Fibroblast of villous mesenchyme (primary cell): ENCODE measurements at regions not wholly inside any gene's neighbourhood (a gene's known extent, or its start where the extent isn't known, plus 50 kb on each side); places are given as distances from the start of the nearest gene placed in this dataset.
A peak's percentile ranks its signal among the peaks of the same experiment; 100 is the strongest.

Experiments
- DNase-seq: peaks from one replicate; pipeline ENCODE4 v3.0.0-alpha.2; 2010; ENCODE audit warnings: low read depth
- H3K4me3 ChIP-seq: 2 replicates; pipeline ENCODE4 v1.5.1; 2011; ENCODE audit warnings: low read depth, mild to moderate bottlenecking, low read length
- TF ChIP-seq, protein P1 (sequence below): IDR thresholded peaks from 2 replicates; pipeline ENCODE4 v1.5.1; 2012; ENCODE audit warnings: low read depth, mild to moderate bottlenecking, low read length; ENCODE audit not compliant: insufficient read depth

DNA sequence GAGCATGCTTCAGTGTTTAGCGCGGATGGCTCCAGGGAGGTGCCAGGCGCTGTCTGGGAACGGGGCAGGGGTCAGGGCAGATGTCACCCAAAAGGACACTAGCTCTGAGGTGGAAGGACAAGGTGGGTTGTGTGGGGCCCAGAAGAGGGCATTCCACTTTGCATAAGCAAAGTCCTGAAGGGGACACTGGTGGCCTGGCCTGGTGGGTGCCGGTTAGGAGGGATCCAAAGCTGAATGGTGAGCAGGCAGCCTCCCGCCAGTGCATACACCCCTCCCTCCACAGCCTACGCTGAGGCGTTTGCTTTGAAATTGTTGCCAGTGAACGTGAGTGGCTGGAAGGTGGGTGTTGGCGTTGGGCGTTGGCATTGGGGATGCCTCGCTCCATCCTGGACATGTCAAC, 192.1 kb downstream of the BMP7 start:
- no peak for DNase-seq
- TF ChIP-seq, protein P1, sequence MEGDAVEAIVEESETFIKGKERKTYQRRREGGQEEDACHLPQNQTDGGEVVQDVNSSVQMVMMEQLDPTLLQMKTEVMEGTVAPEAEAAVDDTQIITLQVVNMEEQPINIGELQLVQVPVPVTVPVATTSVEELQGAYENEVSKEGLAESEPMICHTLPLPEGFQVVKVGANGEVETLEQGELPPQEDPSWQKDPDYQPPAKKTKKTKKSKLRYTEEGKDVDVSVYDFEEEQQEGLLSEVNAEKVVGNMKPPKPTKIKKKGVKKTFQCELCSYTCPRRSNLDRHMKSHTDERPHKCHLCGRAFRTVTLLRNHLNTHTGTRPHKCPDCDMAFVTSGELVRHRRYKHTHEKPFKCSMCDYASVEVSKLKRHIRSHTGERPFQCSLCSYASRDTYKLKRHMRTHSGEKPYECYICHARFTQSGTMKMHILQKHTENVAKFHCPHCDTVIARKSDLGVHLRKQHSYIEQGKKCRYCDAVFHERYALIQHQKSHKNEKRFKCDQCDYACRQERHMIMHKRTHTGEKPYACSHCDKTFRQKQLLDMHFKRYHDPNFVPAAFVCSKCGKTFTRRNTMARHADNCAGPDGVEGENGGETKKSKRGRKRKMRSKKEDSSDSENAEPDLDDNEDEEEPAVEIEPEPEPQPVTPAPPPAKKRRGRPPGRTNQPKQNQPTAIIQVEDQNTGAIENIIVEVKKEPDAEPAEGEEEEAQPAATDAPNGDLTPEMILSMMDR = no peak
- no peak overlapping the region for H3K4me3 ChIP-seq

DNA sequence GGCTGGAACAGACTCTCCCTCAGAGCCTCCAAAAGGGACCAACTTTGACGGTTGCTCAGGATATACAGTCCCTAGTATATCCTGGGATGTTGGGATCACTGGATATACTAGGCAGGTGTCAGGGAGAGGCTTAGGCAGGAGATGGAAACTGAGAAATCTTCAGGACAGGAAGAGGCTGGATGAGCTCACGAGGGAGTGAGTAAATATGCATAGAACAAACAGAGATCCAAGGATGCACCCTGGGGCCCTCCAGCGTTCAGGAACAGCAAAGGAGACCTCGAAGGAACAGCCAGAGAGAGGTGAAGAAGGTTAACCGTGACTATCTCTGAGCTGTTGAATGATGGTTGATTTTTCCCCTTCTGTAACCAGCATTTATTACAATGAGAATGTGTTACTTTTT, 191.3 kb downstream of the BMP7 start:
- TF ChIP-seq, protein P1 = no peak
- no peak for DNase-seq
- H3K4me3 ChIP-seq = no peak overlapping the region

DNA sequence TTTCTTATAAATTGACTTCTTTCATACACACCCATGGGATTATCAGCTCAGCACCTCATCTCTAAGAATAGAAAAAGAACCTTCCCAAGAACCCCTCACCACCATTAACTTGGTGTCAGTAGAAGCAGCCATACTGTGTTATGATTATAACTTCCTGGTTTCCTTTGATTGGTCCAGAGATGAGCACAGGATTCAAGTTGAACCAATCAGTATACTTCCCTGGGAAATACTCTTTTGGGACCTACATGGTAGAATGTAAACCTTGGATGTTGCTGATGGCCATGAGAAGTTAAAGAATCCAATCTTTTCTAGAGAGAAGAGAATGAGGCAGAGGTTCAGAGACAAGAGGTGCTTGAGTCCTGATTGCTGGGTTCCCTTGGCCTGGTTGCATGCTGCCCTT, 190.8 kb downstream of the BMP7 start:
- no peak overlapping the region for H3K4me3 ChIP-seq
- DNase-seq = no peak
- TF ChIP-seq, protein P1 = no peak

DNA sequence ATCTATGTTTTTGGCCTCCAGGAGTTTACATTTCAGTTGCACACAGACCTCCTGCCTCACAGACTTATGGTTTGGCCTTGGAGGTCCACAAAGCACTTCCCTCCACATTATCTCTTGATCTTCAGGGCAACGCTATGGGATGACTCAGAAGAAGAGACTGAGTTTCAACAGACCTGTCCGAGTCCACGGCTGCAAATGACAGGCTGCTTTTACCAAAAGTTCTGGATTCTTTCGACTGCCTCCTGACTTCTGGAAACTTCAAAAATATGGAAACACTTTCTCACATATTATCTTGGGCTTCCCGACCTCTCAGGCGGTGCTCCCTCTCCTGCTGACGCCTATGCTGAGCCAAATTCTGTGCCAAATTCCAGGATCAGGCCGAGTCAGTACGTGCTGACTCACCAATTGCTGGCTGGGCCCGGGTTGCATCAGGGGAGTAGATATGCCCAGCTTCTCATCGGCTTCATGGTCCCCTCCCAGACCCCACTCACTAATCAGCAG, 190.2 kb downstream of the BMP7 start:
- TF ChIP-seq, protein P1 = no peak
- peak; percentile 88 for DNase-seq
- H3K4me3 ChIP-seq = no peak overlapping the region

DNA sequence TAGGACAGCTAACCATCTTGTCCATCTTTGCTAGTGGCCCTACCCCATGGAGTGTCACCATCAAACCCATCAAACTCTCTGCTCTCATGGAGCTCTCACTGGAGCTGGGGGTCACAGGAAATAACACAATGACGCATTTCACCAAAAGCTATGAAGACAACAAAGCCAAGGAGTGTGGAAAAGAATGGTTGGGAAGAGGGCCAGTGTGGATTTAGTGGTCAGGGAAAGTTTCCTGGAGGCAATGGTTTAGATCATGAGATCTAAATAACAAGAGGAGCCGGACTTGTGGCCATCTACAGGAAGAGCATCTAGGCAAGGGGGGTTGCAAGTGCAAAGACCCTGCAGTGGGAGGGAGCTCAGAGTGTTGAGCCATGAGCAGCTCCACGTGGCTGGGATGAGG, 189.5 kb downstream of the BMP7 start:
- peak; percentile 19 for DNase-seq
- no peak overlapping the region for H3K4me3 ChIP-seq
- TF ChIP-seq, protein P1 = no peak

DNA sequence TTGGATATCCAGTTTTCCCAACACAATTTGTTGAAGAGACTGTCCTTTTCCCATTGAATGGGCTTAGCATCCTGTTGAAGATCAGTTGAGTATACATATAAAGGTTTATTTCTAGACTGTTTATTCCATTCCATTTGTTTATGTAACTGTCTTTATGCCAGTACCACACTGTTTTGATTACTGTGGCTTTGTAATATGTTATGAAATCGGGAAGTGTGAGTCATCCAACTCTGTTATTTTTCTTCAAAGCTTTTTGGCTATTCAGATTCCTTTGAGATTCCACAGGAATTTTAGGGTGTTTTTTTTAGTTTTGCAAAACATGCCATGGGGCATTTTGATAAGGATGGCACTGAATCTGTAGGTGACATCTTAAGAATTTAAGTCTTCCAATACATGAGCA, 188.3 kb downstream of the BMP7 start:
- TF ChIP-seq, protein P1 = no peak
- DNase-seq = no peak
- H3K4me3 ChIP-seq = no peak overlapping the region

DNA sequence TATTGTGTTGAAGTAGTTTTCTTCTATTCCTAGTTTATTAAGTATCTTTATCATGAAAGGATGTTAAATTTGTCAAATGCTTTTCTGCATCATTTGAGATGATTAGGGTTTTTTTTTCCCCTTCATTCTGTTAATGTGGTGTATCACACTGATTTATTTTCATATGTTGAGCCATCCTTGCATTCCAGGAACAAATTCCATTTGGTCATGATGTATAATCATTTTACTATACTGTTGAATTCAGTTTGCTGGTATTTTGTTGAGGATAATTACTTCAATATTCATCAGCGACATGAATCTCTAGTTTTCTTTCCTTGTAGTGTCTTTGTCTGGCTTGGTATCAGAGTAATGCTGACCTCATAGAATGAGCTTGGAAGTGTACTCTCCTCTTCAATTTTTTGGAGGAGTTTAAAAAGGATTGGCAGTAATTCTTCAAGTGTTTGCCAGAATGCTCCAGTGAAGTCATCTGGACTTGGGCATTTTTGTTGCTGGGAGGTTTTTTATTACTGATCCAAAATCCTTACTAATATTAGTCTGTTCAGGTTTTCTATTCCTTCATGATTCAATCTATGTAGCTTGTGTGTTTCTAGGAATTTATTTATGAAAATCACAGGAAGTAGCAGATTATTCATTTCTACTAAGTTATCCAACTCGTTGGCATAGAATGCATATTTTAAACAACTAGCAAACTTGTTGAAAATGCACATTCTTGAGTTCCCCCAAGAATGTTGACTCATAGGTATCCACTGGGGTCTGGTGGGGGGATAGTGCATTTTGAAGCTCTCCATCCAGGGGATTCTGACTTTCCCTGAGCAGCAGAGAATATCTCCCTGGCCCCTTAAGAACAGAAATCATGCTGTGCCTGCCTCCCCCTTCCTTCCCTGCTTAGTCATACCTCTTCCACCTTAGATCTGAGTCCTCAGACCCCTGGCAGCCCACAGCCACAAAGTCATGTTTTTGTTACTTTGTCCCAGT, 187.1 kb downstream of the BMP7 start:
- DNase-seq = no peak
- TF ChIP-seq, protein P1 = no peak
- no peak overlapping the region for H3K4me3 ChIP-seq
